ENCODE measurements at regions not wholly inside any gene's neighbourhood (a gene's known extent, or its start where the extent isn't known, plus 50 kb on each side); places are given as distances from the start of the nearest gene placed in this dataset.

GRCh38 chr2:19028587-19029375 lies 329.6 kb downstream of the OSR1 start:
- H3K4me3 ChIP-seq (ENCODE audit: low read depth, low read length): no peak overlapping the region
- in situ Hi-C loops (cut with HindIII; ENCODE audit: low sequenced_read_pairs): no loop called here
- no peak for TF ChIP-seq CTCF (IDR thresholded peaks at IDR 0.05; ENCODE audit: low read depth, low read length, missing control alignments)
- no peak for DNase-seq (ENCODE audit: low read depth)

GRCh38 chr2:19027626-19028025 lies 330.8 kb downstream of the OSR1 start:
- in situ Hi-C loops (cut with HindIII; ENCODE audit: low sequenced_read_pairs): no loop called here
- TF ChIP-seq CTCF (IDR thresholded peaks at IDR 0.05; ENCODE audit: low read depth, low read length, missing control alignments): no peak
- DNase-seq (ENCODE audit: low read depth): no peak
- no peak overlapping the region for H3K4me3 ChIP-seq (ENCODE audit: low read depth, low read length)

- TF ChIP-seq CTCF (IDR thresholded peaks at IDR 0.05; ENCODE audit: low read depth, low read length, missing control alignments): no peak
- no peak overlapping the region for H3K4me3 ChIP-seq (ENCODE audit: low read depth, low read length)
- no peak for DNase-seq (ENCODE audit: low read depth)
- in situ Hi-C loops (cut with HindIII; ENCODE audit: low sequenced_read_pairs): no loop called here
Measured at GRCh38 chr2:19026261-19026660, 332.2 kb downstream of the OSR1 start.

GRCh38 chr2:19022334-19022733 lies 336.1 kb downstream of the OSR1 start:
- in situ Hi-C loops (cut with HindIII; ENCODE audit: low sequenced_read_pairs): no loop called here
- no peak for DNase-seq (ENCODE audit: low read depth)
- no peak for TF ChIP-seq CTCF (IDR thresholded peaks at IDR 0.05; ENCODE audit: low read depth, low read length, missing control alignments)
- no peak overlapping the region for H3K4me3 ChIP-seq (ENCODE audit: low read depth, low read length)

- peak; percentile 62 for DNase-seq (ENCODE audit: low read depth)
- no peak for TF ChIP-seq CTCF (IDR thresholded peaks at IDR 0.05; ENCODE audit: low read depth, low read length, missing control alignments)
Measured at GRCh38 chr2:19021721-19022120, 336.7 kb downstream of the OSR1 start.

GRCh38 chr2:19021100-19021476 lies 337.3 kb downstream of the OSR1 start:
- DNase-seq (ENCODE audit: low read depth): peak; percentile 65
- H3K4me3 ChIP-seq (ENCODE audit: low read depth, low read length): no peak overlapping the region

More at GRCh38 chr2:19021721-19022120, 336.7 kb downstream of the OSR1 start:
- in situ Hi-C loops (cut with HindIII; ENCODE audit: low sequenced_read_pairs): no loop called here
- no peak overlapping the region for H3K4me3 ChIP-seq (ENCODE audit: low read depth, low read length)

More at GRCh38 chr2:19021100-19021476, 337.3 kb downstream of the OSR1 start:
- in situ Hi-C loops (cut with HindIII; ENCODE audit: low sequenced_read_pairs): no loop called here
- TF ChIP-seq CTCF (IDR thresholded peaks at IDR 0.05; ENCODE audit: low read depth, low read length, missing control alignments): no peak

Data from astrocyte of the cerebellum (primary cell).